ENCODE measurements at regions not wholly inside any gene's neighbourhood (a gene's known extent, or its start where the extent isn't known, plus 50 kb on each side); places are given as distances from the start of the nearest gene placed in this dataset.

DNA sequence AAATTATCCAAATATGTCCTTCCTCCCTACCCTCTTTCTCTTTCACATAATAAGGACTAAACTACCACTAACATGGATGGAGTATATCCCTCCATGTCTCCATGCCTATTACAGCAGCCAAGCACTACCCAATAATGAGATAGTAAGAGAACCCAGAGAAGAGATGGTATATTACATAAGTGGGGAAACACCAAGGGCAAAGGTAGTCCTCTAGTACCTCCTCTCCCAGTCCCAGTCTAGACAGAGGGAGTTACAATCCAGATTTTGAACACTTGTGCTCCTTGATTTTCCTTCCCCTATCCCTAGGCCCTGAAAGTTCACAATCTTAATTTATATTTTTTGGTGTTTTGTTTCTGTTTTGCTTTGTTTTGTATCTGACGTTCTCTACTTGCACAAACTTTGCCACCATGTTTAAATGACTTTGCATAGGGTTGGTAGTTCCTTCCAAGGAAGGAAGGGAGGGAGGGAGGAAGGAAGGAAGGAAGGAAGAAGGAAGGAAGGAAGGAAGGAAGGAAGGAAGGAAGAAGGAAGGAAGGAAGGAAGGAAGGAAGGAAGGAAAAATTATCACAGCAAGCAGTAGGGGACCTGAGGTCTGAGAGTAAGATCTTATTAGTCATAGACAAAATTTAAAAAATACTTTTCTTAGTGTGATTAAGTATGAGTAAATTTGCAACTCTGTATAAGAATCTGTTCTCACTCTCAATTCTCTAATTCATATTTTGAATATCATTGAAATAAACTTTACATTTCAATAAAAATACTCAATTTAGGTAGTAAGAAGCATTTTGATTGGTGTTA, 521.9 kb downstream of the PTPRC start:
- Histone ChIP-seq H3K27ac (replicated peaks in 1 of 4) (no peak overlapping the region), H3K4me3 (no peak overlapping the region), H3K9me3 (no peaks in the 10 kb centered on the region), H3K27me3 (no peaks in the 10 kb centered on the region), H3K36me3 (no peaks in the 10 kb centered on the region), H3K4me1 (no peaks in the 10 kb centered on the region)
- no peak for DNase-seq (ENCODE audit: extremely low spot score)
- intact Hi-C loops (cut with DNase I): no loop called here
- WGBS: 100% methylated on average over 1 of the region's 1 CpG
- TF ChIP-seq, protein P1, sequence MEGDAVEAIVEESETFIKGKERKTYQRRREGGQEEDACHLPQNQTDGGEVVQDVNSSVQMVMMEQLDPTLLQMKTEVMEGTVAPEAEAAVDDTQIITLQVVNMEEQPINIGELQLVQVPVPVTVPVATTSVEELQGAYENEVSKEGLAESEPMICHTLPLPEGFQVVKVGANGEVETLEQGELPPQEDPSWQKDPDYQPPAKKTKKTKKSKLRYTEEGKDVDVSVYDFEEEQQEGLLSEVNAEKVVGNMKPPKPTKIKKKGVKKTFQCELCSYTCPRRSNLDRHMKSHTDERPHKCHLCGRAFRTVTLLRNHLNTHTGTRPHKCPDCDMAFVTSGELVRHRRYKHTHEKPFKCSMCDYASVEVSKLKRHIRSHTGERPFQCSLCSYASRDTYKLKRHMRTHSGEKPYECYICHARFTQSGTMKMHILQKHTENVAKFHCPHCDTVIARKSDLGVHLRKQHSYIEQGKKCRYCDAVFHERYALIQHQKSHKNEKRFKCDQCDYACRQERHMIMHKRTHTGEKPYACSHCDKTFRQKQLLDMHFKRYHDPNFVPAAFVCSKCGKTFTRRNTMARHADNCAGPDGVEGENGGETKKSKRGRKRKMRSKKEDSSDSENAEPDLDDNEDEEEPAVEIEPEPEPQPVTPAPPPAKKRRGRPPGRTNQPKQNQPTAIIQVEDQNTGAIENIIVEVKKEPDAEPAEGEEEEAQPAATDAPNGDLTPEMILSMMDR (IDR thresholded peaks at IDR 0.05): no peak
- TF ChIP-seq EP300 (IDR thresholded peaks at IDR 0.05) (no peak), POLR2AphosphoS5 (IDR thresholded peaks at IDR 0.05) (no peak)

DNA sequence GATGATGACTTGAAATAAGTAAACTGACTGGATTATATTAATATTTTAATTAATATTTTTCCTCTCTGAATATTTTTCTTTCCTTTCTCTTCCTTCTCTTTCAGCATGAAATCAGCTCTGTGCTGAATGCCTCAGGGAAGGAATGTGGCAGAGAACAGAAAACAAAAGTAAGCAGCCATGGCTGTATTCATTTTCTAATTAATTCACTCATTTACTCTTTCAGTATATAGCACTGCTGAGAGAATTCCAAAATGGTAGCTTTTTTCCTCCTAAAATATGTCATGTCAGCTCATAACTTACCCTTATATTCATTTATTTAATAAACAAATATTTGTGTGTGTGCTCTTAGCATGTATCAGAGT, 522.5 kb downstream of the PTPRC start:
- H3K27ac ChIP-seq (replicated peaks in 1 of 4): no peak overlapping the region
- TF ChIP-seq, protein P1 (IDR thresholded peaks at IDR 0.05): no peak
- TF ChIP-seq EP300 (IDR thresholded peaks at IDR 0.05) (no peak), POLR2AphosphoS5 (IDR thresholded peaks at IDR 0.05) (no peak), POLR2A (IDR thresholded peaks at IDR 0.05; ENCODE audit: low read depth) (no peak)
- no peak overlapping the region for H3K4me3 ChIP-seq
- intact Hi-C loops (cut with DNase I): no loop called here
- no peaks in the 10 kb centered on the region for H3K9me3 ChIP-seq
- no peak for DNase-seq (ENCODE audit: extremely low spot score)
- H3K27me3 ChIP-seq: no peaks in the 10 kb centered on the region
- no peaks in the 10 kb centered on the region for H3K4me1 ChIP-seq
- no peaks in the 10 kb centered on the region for H3K36me3 ChIP-seq

DNA sequence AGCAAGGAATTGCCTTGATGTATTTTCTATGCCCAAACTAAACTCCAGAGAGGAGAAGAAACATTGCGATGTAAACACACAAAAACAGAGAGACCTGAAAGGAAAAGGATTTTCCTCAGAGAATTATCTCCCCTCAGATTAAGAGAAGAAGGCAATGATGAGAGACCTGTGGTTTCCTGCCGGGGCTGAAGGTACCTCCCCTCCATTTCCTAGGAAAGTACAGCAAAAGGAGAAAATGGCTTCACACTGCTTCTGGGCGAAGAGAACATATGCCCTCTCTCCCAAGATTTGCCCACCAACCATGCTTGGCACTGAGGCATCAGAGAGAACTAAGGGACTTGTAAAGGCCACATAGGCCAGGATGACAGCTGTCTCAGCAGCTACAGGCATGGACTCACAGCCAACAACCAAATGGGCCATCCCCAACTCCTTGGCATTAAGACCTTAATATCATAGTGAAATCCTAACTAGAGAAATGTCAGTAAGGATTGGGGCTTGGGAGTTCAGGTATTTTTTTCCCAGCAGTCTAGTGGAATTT, 523.0 kb downstream of the PTPRC start:
- WGBS: 89% methylated on average over 3 of the region's 3 CpGs
- no peaks in the 10 kb centered on the region for H3K36me3 ChIP-seq
- no peaks in the 10 kb centered on the region for H3K4me1 ChIP-seq
- intact Hi-C loops (cut with DNase I): no loop called here
- TF ChIP-seq POLR2AphosphoS5 (IDR thresholded peaks at IDR 0.05) (no peak), EP300 (IDR thresholded peaks at IDR 0.05) (no peak), POLR2A (IDR thresholded peaks at IDR 0.05; ENCODE audit: low read depth) (no peak)
- TF ChIP-seq, protein P1 (IDR thresholded peaks at IDR 0.05): no peak
- no peak overlapping the region for H3K4me3 ChIP-seq
- H3K27ac ChIP-seq (replicated peaks in 1 of 4): no peak overlapping the region
- no peaks in the 10 kb centered on the region for H3K27me3 ChIP-seq
- DNase-seq (ENCODE audit: extremely low spot score): no peak
- no peaks in the 10 kb centered on the region for H3K9me3 ChIP-seq

DNA sequence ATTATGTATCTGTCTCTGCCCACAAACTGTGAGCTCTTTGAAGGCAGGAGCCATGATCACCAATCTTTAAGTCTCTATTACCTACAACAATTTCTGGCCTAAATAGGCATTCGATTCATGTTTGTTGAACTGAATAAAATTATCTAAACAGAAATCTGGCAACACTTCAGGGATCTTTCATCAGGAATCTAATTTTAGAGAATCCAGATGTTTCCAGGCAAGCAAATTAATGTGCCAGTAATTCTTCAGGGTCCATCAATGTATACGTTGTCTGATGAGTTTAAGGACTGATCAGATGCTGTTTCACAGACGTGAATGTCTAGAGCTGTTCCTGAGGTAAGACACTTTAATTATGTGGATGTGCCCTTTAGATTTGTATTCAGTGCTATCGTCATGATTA, 524.4 kb downstream of the PTPRC start:
- intact Hi-C loops (cut with DNase I): no loop called here
- Histone ChIP-seq H3K36me3 (no peaks in the 10 kb centered on the region), H3K27me3 (no peaks in the 10 kb centered on the region), H3K4me3 (no peak overlapping the region), H3K4me1 (no peaks in the 10 kb centered on the region), H3K9me3 (no peaks in the 10 kb centered on the region), H3K27ac (replicated peaks in 1 of 4) (no peak overlapping the region)
- no peak for TF ChIP-seq POLR2A (IDR thresholded peaks at IDR 0.05; ENCODE audit: low read depth)
- no peak for TF ChIP-seq POLR2AphosphoS5 (IDR thresholded peaks at IDR 0.05)
- TF ChIP-seq, protein P1 (IDR thresholded peaks at IDR 0.05): no peak
- TF ChIP-seq EP300 (IDR thresholded peaks at IDR 0.05): no peak
- no peak for DNase-seq (ENCODE audit: extremely low spot score)
- WGBS: 45% methylated on average over 4 of the region's 4 CpGs

DNA sequence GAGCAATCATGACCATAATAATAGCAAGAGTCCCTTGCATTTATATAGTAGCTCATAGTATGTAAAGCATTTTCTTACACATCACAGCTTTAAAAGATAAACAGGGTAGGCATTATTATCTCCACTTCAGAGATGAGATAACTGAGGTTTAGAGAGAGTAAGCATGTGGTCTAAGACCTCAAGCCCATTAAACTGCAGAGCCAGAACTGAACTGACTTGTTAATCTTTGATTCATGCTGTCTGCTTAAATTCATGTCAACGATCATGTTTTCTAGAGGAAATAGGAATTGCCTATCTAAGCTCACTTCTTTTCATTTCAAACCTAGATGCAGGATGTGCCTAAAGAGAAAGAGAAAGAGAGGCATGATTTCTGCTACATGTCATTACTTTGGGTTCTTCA, 524.8 kb downstream of the PTPRC start:
- no peaks in the 10 kb centered on the region for H3K36me3 ChIP-seq
- no peak for TF ChIP-seq EP300 (IDR thresholded peaks at IDR 0.05)
- TF ChIP-seq POLR2AphosphoS5 (IDR thresholded peaks at IDR 0.05): no peak
- TF ChIP-seq, protein P1 (IDR thresholded peaks at IDR 0.05): no peak
- no peak for TF ChIP-seq POLR2A (IDR thresholded peaks at IDR 0.05; ENCODE audit: low read depth)
- no peaks in the 10 kb centered on the region for H3K27me3 ChIP-seq
- intact Hi-C loops (cut with DNase I): no loop called here
- no peaks in the 10 kb centered on the region for H3K4me1 ChIP-seq
- no peaks in the 10 kb centered on the region for H3K9me3 ChIP-seq
- H3K4me3 ChIP-seq: no peak overlapping the region
- WGBS: 50% methylated on average over 1 of the region's 1 CpG
- no peak for DNase-seq (ENCODE audit: extremely low spot score)
- H3K27ac ChIP-seq (replicated peaks in 1 of 4): no peak overlapping the region
